Testis (tissue), 2 donors: ENCODE measurements at regions not wholly inside any gene's neighbourhood (a gene's known extent, or its start where the extent isn't known, plus 50 kb on each side); places are given as distances from the start of the nearest gene placed in this dataset.

Experiments used
- DNase-seq: peaks from one replicate; pipeline ENCODE4 v3.0.0-alpha.2; 2019
- H3K27ac ChIP-seq, 2 donors: fragments of 200-600 bp; sonication (generic); one replicate each; pipeline ENCODE4 v1.5.1; 2019
- H3K27me3 ChIP-seq: fragments of 200-600 bp; sonication (generic); one replicate; pipeline ENCODE4 v1.5.1; 2019
- H3K36me3 ChIP-seq: fragments of 200-600 bp; sonication (generic); one replicate; pipeline ENCODE4 v1.5.1; 2017; ENCODE audit warnings: low read depth; ENCODE audit errors: missing control alignments
- H3K4me1 ChIP-seq: fragments of 200-600 bp; sonication (generic); one replicate; pipeline ENCODE4 v1.5.1; 2019
- H3K4me3 ChIP-seq, 2 donors: fragments of 200-600 bp; sonication (generic); one replicate each; pipeline ENCODE4 v1.5.1; 2017 to 2019
- H3K9me3 ChIP-seq: fragments of 200-600 bp; sonication (generic); one replicate; pipeline ENCODE4 v1.5.1; 2017
- POLR2A ChIP-seq: fragments of 450-650 bp; IDR thresholded peaks from one replicate; pipeline ENCODE4 v1.6.1; 2017; ENCODE audit warnings: antibody characterized with exemption, mild to moderate bottlenecking, moderate library complexity
- WGBS, 2 donors: methylation state at CpG; one replicate each; pipeline ENCODE4 v1.1.5; 2018; 5-methylcytosine and 5-hydroxymethylcytosine counted together
- intact Hi-C: fragments of 100-400 bp; cut with DNase I; formaldehyde crosslinking; loops from one replicate; pipeline ENCODE4 v1.15.1; 2023; ENCODE audit warnings: low total_unique reads
- TF ChIP-seq, protein P1 (sequence below), 3 experiments: fragments of 450-650 bp in 2 of 3; fragments of 200-600 bp in 1 of 3; sonication (generic) in 1 of 3; IDR thresholded peaks; one replicate each; pipeline ENCODE4 v1.5.1; 2016 to 2019; ENCODE audit warnings: antibody characterized with exemption in 3 of 3, mild to moderate bottlenecking in 2 of 3, moderate library complexity in 1 of 3

DNA sequence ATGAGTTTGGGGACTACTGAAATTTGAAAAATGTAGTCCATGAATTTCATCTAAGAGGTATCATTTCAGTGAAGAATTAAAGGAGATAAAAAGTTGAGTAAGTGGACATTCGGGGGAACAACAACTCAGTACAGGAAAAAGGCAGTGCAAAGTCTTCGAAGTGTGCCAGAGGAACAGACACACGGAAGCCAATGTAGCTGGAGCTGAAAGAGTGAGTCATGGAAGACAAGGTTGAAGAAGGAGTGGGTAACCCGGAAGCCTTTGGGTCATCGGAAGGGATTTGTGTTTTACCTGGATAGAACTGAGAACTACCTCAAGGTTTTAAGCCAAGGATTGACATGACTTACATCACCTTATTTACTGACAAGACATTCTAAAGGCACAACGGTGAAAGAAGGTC lies 733.4 kb downstream of the NCAM2 start:
- intact Hi-C loops: no loop called here
- Histone ChIP-seq H3K4me3 (no peak overlapping the region), H3K36me3 (no peaks in the 10 kb centered on the region), H3K9me3 (no peaks in the 10 kb centered on the region), H3K4me1 (no peaks in the 10 kb centered on the region), H3K27ac (no peak overlapping the region), H3K27me3 (no peaks in the 10 kb centered on the region)
- TF ChIP-seq, protein P1, sequence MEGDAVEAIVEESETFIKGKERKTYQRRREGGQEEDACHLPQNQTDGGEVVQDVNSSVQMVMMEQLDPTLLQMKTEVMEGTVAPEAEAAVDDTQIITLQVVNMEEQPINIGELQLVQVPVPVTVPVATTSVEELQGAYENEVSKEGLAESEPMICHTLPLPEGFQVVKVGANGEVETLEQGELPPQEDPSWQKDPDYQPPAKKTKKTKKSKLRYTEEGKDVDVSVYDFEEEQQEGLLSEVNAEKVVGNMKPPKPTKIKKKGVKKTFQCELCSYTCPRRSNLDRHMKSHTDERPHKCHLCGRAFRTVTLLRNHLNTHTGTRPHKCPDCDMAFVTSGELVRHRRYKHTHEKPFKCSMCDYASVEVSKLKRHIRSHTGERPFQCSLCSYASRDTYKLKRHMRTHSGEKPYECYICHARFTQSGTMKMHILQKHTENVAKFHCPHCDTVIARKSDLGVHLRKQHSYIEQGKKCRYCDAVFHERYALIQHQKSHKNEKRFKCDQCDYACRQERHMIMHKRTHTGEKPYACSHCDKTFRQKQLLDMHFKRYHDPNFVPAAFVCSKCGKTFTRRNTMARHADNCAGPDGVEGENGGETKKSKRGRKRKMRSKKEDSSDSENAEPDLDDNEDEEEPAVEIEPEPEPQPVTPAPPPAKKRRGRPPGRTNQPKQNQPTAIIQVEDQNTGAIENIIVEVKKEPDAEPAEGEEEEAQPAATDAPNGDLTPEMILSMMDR (IDR thresholded peaks at IDR 0.05): no peak
- no peak for TF ChIP-seq POLR2A
- WGBS, 2 donors: 90 to 93% methylated on average over 6 of the region's 6 CpGs
- DNase-seq: no peak

DNA sequence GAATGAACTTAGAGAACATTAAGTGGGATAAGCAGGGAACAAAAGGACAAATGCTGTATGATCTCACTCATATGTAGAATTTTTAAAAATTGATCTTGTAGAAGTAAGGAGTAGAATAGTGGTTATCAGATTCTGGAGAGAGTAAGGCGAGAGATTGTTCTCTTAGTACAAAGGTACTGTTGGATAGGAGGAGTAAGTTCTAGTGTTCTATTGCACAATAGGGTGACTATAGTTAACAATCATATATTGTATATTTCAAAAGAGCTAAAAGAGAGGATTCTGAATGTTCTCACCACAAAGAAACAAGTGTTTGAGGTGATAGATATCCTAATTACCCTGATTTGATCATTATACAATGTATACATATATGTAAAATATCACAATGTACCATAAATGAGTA lies 735.9 kb downstream of the NCAM2 start:
- DNase-seq: no peak
- intact Hi-C loops: no loop called here
- Histone ChIP-seq H3K36me3 (no peaks in the 10 kb centered on the region), H3K9me3 (no peaks in the 10 kb centered on the region), H3K27me3 (no peaks in the 10 kb centered on the region), H3K4me1 (no peaks in the 10 kb centered on the region), H3K4me3 (no peak overlapping the region), H3K27ac (no peak overlapping the region)
- TF ChIP-seq, protein P1 (IDR thresholded peaks at IDR 0.05): no peak
- no peak for TF ChIP-seq POLR2A
- WGBS, 2 donors: 85 to 86% methylated on average over 1 of the region's 1 CpG

DNA sequence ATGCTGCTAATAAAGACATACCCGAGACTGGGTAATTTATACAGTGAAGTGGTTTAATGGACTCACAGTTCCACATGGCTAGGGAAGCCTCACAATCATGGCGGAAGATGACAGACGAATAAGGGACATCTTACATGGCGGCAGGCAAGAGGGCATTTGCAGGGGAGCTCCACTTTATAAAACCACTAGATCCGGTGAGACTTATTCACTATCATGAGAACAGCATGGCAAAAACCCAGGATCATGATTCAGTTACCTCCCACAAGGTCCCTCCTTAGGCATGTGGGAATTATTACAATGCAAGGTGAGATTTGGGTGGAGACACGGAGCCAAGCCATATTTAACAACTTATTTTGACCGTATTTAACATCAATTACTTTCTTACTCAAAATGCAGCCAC lies 739.0 kb downstream of the NCAM2 start:
- Histone ChIP-seq H3K36me3 (no peaks in the 10 kb centered on the region), H3K4me3 (no peak overlapping the region), H3K4me1 (no peaks in the 10 kb centered on the region), H3K9me3 (no peaks in the 10 kb centered on the region), H3K27ac (no peak overlapping the region), H3K27me3 (no peaks in the 10 kb centered on the region)
- intact Hi-C loops: no loop called here
- no peak for TF ChIP-seq POLR2A
- TF ChIP-seq, protein P1 (IDR thresholded peaks at IDR 0.05): no peak
- DNase-seq: no peak
- 87 to 90% methylated on average over 7 of the region's 7 CpGs for WGBS, 2 donors

DNA sequence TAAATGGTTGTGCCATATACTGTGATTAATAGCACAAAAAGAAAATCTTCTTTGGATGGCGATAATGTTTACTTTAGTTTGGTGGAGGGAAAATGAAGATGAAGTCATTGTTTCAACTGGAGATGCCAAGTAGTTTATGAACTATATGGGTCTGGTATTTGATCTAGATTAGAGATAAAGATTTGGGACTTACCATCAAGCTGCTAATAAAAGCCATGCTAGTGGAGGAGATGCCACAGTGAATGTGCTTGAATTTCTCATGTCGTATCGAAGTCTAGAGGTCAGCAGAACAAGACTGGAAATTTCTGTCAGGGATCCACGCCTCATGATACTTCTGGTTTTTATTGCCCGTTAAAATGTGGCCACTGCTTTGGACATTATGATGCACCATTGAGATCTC lies 742.0 kb downstream of the NCAM2 start:
- Histone ChIP-seq H3K36me3 (no peaks in the 10 kb centered on the region), H3K9me3 (no peaks in the 10 kb centered on the region), H3K4me3 (no peak overlapping the region), H3K27ac (no peak overlapping the region), H3K4me1 (no peaks in the 10 kb centered on the region), H3K27me3 (no peaks in the 10 kb centered on the region)
- no peak for DNase-seq
- WGBS, 2 donors: 75% methylated on average over 5 of the region's 5 CpGs
- TF ChIP-seq, protein P1 (IDR thresholded peaks at IDR 0.05): no peak
- no peak for TF ChIP-seq POLR2A
- intact Hi-C loops: loop anchor here (10.0 kb wide), 1 partner anchor 375 kb away; no protein-coding TSS in a partner anchor

DNA sequence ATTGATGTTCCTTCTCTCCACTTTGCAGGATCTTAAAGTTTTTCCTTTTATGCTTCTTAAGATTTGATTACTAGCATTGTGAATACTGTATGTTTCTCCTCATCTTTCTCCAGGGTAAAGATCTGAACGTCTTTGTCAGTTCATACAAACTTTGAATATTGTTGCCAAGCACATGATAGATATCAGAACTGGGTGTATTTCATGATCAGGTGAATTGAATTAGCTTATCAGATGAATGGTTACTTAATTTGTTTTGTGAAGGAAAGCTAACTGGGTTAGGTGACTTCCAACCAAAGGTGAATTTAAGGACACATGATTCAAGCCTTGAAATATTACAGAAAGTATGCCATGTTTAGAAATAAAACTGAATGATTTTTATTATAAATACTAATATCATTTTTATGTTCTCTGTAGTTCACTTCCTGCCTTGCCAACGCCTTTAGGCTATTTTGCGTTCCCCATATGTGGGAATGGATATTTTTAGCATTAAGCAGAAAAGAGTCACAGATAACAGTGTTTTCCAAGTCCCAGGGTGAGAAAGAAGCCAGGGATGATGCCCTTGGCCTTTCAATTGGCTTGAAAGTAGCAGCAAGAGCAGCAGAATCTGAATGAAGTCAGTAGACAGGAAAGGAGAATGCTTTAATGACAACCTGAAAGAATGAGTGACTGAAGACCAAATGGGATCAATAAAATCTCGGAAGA lies 752.1 kb downstream of the NCAM2 start:
- DNase-seq: no peak
- TF ChIP-seq POLR2A: no peak
- TF ChIP-seq, protein P1 (IDR thresholded peaks at IDR 0.05): no peak
- no peaks in the 10 kb centered on the region for H3K9me3 ChIP-seq
- H3K27ac ChIP-seq: no peak overlapping the region
- H3K4me1 ChIP-seq: no peaks in the 10 kb centered on the region
- no peak overlapping the region for H3K4me3 ChIP-seq
- no peaks in the 10 kb centered on the region for H3K36me3 ChIP-seq
- no peaks in the 10 kb centered on the region for H3K27me3 ChIP-seq
- WGBS, 2 donors: 62 to 72% methylated on average over 4 of the region's 4 CpGs
- intact Hi-C loops: no loop called here
